ENCODE measurements at regions not wholly inside any gene's neighbourhood (a gene's known extent, or its start where the extent isn't known, plus 50 kb on each side); places are given as distances from the start of the nearest gene placed in this dataset.

DNA sequence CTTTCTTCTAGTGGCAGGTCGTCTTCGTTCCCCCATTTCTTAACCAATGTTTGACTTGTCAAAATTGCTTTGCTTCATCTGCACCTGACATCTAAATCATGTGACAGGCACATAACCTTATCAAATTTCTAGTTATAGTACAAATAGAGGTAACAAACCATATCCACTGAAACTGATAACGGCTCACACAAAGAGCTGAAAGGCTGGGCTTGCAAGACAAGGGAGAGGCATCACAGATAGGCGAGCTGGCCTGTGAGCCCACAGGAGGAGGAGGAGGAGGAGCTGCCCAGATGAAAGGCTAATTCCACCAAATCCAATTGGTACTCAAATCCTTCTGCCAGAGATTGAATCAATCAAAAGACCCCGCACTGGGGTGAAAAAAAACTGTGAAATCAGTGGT, 80.2 kb upstream of the NEBL start:
- ChIA-PET POLR2A (no interaction called here), CTCF (no interaction called here)
- no peaks in the 10 kb centered on the region for H3K36me3 Mint-ChIP-seq
- no peaks in the 10 kb centered on the region for H3K4me1 Mint-ChIP-seq
- H3K27me3 Mint-ChIP-seq, result no peaks in the 10 kb centered on the region
- DNase-seq, result no peak
- peaks cover 0 to 6% (median 0%) of the 10 kb centered on the region in 3 donors for H3K9me3 Mint-ChIP-seq
- H3K4me3 ChIP-seq (ENCODE audit: control insufficient read depth in 1 of 2, extremely low read depth in 1 of 2, low read length in 1 of 2), result no peak overlapping the region
- H3K36me3 ChIP-seq (ENCODE audit: control insufficient read depth in 2 of 2, extremely low read depth in 1 of 2, insufficient read depth in 1 of 2, low read length in 1 of 2), result no peaks in the 10 kb centered on the region
- no peaks in the 10 kb centered on the region for H3K4me1 ChIP-seq (ENCODE audit: control insufficient read depth in 1 of 2, extremely low read depth in 1 of 2, insufficient read depth in 2 of 2, low read length in 2 of 2)
- no peak overlapping the region for H3K27ac Mint-ChIP-seq
- H3K9me3 ChIP-seq, result no peaks in the 10 kb centered on the region
- ATAC-seq (replicated peaks in 1 of 4), result no peak
- H3K4me3 Mint-ChIP-seq, result no peak overlapping the region
- WGBS (ENCODE audit: insufficient coverage), result no CpG with 5 or more reads among the region's 5 CpGs
- H3K27me3 ChIP-seq (replicated peaks in 1 of 2; ENCODE audit: control insufficient read depth in 2 of 2, extremely low read depth in 1 of 2, insufficient read depth in 2 of 2, low read length in 1 of 2), result no peaks in the 10 kb centered on the region
- H3K27ac ChIP-seq (ENCODE audit: low read length), result no peak overlapping the region

DNA sequence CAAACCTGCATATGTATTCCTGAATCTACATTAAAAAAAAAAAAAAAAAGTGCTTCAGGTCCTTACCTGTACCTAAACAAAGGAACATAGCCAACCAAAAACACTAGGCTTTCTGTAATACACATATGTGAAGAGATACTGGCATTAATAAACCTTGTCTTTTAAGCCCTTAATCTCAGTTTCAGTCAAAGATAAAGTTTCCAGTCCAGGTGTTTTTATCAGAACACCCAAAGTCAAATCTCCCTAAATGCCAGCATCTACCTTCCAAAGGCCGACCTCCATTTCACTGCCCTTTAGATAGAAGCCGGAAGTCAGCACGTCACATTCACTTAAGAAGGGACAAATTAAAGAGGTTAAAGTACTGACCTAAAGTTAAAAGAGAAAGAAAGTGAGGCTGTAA, 79.8 kb upstream of the NEBL start:
- H3K4me1 ChIP-seq (ENCODE audit: control insufficient read depth in 1 of 2, extremely low read depth in 1 of 2, insufficient read depth in 2 of 2, low read length in 2 of 2), result no peaks in the 10 kb centered on the region
- ATAC-seq (replicated peaks in 1 of 4) (no peak), DNase-seq (no peak)
- no peaks in the 10 kb centered on the region for H3K36me3 ChIP-seq (ENCODE audit: control insufficient read depth in 2 of 2, extremely low read depth in 1 of 2, insufficient read depth in 1 of 2, low read length in 1 of 2)
- Mint-ChIP-seq H3K4me3 (no peak overlapping the region), H3K27me3 (no peaks in the 10 kb centered on the region), H3K36me3 (no peaks in the 10 kb centered on the region), H3K9me3 (peaks cover 0 to 6% (median 0%) of the 10 kb centered on the region in 3 donors), H3K4me1 (no peaks in the 10 kb centered on the region), H3K27ac (no peak overlapping the region)
- no peak overlapping the region for H3K4me3 ChIP-seq (ENCODE audit: control insufficient read depth in 1 of 2, extremely low read depth in 1 of 2, low read length in 1 of 2)
- POLR2A ChIA-PET, result no interaction called here
- CTCF ChIA-PET, result no interaction called here
- no peaks in the 10 kb centered on the region for H3K9me3 ChIP-seq
- H3K27ac ChIP-seq (ENCODE audit: low read length), result no peak overlapping the region
- no CpG with 5 or more reads among the region's 3 CpGs for WGBS (ENCODE audit: insufficient coverage)
- H3K27me3 ChIP-seq (replicated peaks in 1 of 2; ENCODE audit: control insufficient read depth in 2 of 2, extremely low read depth in 1 of 2, insufficient read depth in 2 of 2, low read length in 1 of 2), result no peaks in the 10 kb centered on the region

DNA sequence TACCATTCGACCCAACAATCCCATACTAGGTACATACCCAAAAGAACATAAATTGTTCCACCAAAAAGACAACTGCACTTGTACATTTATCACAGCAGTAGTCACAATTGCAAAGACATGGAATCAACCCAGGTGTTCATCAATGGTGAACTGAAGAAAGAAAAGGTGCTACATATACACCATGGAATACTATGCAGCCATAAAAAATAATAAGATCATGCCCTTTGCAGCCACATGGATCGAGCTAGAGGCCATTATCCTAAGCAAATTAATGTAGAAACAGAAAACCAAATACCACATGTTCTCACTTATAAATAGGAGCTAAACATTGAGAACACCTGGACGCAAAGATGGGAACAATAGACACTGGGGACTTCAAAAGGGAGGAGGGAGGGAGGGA, 79.3 kb upstream of the NEBL start:
- Mint-ChIP-seq H3K27ac (no peak overlapping the region), H3K4me1 (no peaks in the 10 kb centered on the region), H3K36me3 (no peaks in the 10 kb centered on the region), H3K27me3 (no peaks in the 10 kb centered on the region), H3K9me3 (peaks cover 0 to 6% (median 0%) of the 10 kb centered on the region in 3 donors), H3K4me3 (no peak overlapping the region)
- WGBS (ENCODE audit: insufficient coverage), result no CpG with 5 or more reads among the region's 3 CpGs
- Histone ChIP-seq H3K36me3 (ENCODE audit: control insufficient read depth in 2 of 2, extremely low read depth in 1 of 2, insufficient read depth in 1 of 2, low read length in 1 of 2) (no peaks in the 10 kb centered on the region), H3K4me3 (ENCODE audit: control insufficient read depth in 1 of 2, extremely low read depth in 1 of 2, low read length in 1 of 2) (no peak overlapping the region), H3K4me1 (ENCODE audit: control insufficient read depth in 1 of 2, extremely low read depth in 1 of 2, insufficient read depth in 2 of 2, low read length in 2 of 2) (no peaks in the 10 kb centered on the region), H3K27me3 (replicated peaks in 1 of 2; ENCODE audit: control insufficient read depth in 2 of 2, extremely low read depth in 1 of 2, insufficient read depth in 2 of 2, low read length in 1 of 2) (no peaks in the 10 kb centered on the region), H3K27ac (ENCODE audit: low read length) (no peak overlapping the region), H3K9me3 (no peaks in the 10 kb centered on the region)
- no peak for DNase-seq
- ChIA-PET CTCF (no interaction called here), POLR2A (no interaction called here)
- ATAC-seq (replicated peaks in 1 of 4), result no peak

- CTCF ChIA-PET, result no interaction called here
- H3K9me3 Mint-ChIP-seq, result no peaks in the 10 kb centered on the region
- H3K27me3 ChIP-seq (replicated peaks in 1 of 2; ENCODE audit: control insufficient read depth in 2 of 2, extremely low read depth in 1 of 2, insufficient read depth in 2 of 2, low read length in 1 of 2), result no peaks in the 10 kb centered on the region
- H3K4me3 ChIP-seq (ENCODE audit: control insufficient read depth in 1 of 2, extremely low read depth in 1 of 2, low read length in 1 of 2), result no peak overlapping the region
- no peaks in the 10 kb centered on the region for H3K36me3 ChIP-seq (ENCODE audit: control insufficient read depth in 2 of 2, extremely low read depth in 1 of 2, insufficient read depth in 1 of 2, low read length in 1 of 2)
- no peaks in the 10 kb centered on the region for H3K36me3 Mint-ChIP-seq
- no peak for ATAC-seq (replicated peaks in 1 of 4)
- H3K4me3 Mint-ChIP-seq, result no peak overlapping the region
- H3K27ac ChIP-seq (ENCODE audit: low read length), result no peak overlapping the region
- no CpG with 5 or more reads among the region's 4 CpGs for WGBS (ENCODE audit: insufficient coverage)
- no peaks in the 10 kb centered on the region for H3K4me1 ChIP-seq (ENCODE audit: control insufficient read depth in 1 of 2, extremely low read depth in 1 of 2, insufficient read depth in 2 of 2, low read length in 2 of 2)
- H3K27me3 Mint-ChIP-seq, result no peaks in the 10 kb centered on the region
- DNase-seq, result no peak
- no peaks in the 10 kb centered on the region for H3K9me3 ChIP-seq
- no peaks in the 10 kb centered on the region for H3K4me1 Mint-ChIP-seq
- POLR2A ChIA-PET, result no interaction called here
- no peak overlapping the region for H3K27ac Mint-ChIP-seq
Observed at GRCh38 chr10:20975236-20975635, 78.1 kb upstream of the NEBL start.

DNA sequence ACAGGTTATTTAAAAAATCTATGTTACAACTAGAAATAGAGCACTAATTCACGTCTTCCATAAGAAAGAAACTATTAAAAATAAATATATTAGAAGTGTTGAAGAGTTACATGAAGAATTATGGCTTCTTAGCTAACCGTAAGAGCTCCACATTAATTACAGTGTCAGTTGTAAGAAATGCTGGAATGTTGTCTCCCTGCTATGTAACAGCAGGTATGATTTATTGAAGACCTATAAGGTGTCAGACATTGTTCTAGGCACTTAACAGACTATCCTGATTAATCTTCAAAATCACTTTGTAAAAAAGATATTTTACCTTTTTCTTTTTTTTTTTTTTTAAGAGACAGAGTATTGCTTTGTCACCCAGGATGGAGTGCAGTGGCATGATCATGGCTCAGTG, 75.8 kb upstream of the NEBL start:
- H3K4me3 ChIP-seq (ENCODE audit: control insufficient read depth in 1 of 2, extremely low read depth in 1 of 2, low read length in 1 of 2), result no peak overlapping the region
- no peaks in the 10 kb centered on the region for H3K27me3 ChIP-seq (replicated peaks in 1 of 2; ENCODE audit: control insufficient read depth in 2 of 2, extremely low read depth in 1 of 2, insufficient read depth in 2 of 2, low read length in 1 of 2)
- H3K27ac Mint-ChIP-seq, result no peak overlapping the region
- no peaks in the 10 kb centered on the region for H3K27me3 Mint-ChIP-seq
- no peaks in the 10 kb centered on the region for H3K9me3 Mint-ChIP-seq
- H3K4me1 ChIP-seq (ENCODE audit: control insufficient read depth in 1 of 2, extremely low read depth in 1 of 2, insufficient read depth in 2 of 2, low read length in 2 of 2), result no peaks in the 10 kb centered on the region
- H3K36me3 ChIP-seq (ENCODE audit: control insufficient read depth in 2 of 2, extremely low read depth in 1 of 2, insufficient read depth in 1 of 2, low read length in 1 of 2), result no peaks in the 10 kb centered on the region
- WGBS (ENCODE audit: insufficient coverage), result no CpG with 5 or more reads among the region's 2 CpGs
- POLR2A ChIA-PET, result no interaction called here
- no peak for ATAC-seq (replicated peaks in 1 of 4)
- H3K27ac ChIP-seq (ENCODE audit: low read length), result no peak overlapping the region
- H3K9me3 ChIP-seq, result no peaks in the 10 kb centered on the region
- no peaks in the 10 kb centered on the region for H3K36me3 Mint-ChIP-seq
- no peak for DNase-seq
- no peak overlapping the region for H3K4me3 Mint-ChIP-seq
- CTCF ChIA-PET, result no interaction called here
- no peaks in the 10 kb centered on the region for H3K4me1 Mint-ChIP-seq

DNA sequence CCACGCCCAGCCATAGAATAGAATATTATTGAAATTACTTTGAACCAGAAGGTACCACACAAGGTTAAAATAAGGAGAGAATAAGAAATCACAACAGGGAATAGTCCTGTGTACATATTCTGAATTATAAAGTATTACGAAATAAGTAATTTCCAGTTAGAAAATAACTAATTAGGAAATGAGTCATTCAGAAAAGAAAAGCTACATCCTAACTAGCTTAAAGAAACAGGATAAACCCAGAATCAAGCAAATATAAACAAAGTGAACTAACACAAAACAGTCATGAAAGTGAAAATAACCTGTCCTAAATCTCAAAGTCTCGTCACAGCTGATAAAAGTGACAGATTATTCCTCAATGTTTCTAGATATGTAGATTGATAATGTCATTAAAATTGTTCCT, 74.8 kb upstream of the NEBL start:
- H3K27me3 Mint-ChIP-seq, result no peaks in the 10 kb centered on the region
- DNase-seq, result no peak
- Histone ChIP-seq H3K4me3 (ENCODE audit: control insufficient read depth in 1 of 2, extremely low read depth in 1 of 2, low read length in 1 of 2) (no peak overlapping the region), H3K27ac (ENCODE audit: low read length) (no peak overlapping the region), H3K27me3 (replicated peaks in 1 of 2; ENCODE audit: control insufficient read depth in 2 of 2, extremely low read depth in 1 of 2, insufficient read depth in 2 of 2, low read length in 1 of 2) (no peaks in the 10 kb centered on the region), H3K4me1 (ENCODE audit: control insufficient read depth in 1 of 2, extremely low read depth in 1 of 2, insufficient read depth in 2 of 2, low read length in 2 of 2) (no peaks in the 10 kb centered on the region), H3K36me3 (ENCODE audit: control insufficient read depth in 2 of 2, extremely low read depth in 1 of 2, insufficient read depth in 1 of 2, low read length in 1 of 2) (no peaks in the 10 kb centered on the region), H3K9me3 (no peaks in the 10 kb centered on the region)
- WGBS (ENCODE audit: insufficient coverage), result no CpG with 5 or more reads among the region's 3 CpGs
- no peak overlapping the region for H3K27ac Mint-ChIP-seq
- H3K36me3 Mint-ChIP-seq, result no peaks in the 10 kb centered on the region
- POLR2A ChIA-PET, result no interaction called here
- H3K4me3 Mint-ChIP-seq, result no peak overlapping the region
- no peak for ATAC-seq (replicated peaks in 1 of 4)
- H3K4me1 Mint-ChIP-seq, result no peaks in the 10 kb centered on the region
- CTCF ChIA-PET, result no interaction called here
- H3K9me3 Mint-ChIP-seq, result no peaks in the 10 kb centered on the region

DNA sequence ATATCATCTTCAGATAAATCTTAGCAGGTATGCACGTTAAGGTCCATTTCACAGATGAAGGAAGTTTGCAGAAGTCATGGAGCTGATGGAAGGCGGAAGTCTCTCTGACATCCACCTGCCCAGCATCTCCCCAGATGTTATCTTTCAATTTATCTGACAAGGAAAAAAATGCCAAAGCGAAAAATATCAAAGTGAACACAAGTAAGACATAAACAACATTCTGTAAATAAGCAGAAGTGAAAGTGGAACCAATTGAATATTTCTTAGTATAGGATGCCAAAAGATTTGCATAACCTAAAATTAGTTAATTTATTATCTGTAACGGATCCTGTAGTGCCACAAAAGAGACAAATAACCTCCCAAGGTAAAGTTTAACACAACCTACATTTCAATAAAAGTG, 73.6 kb upstream of the NEBL start:
- Mint-ChIP-seq H3K36me3 (no peaks in the 10 kb centered on the region), H3K27ac (no peak overlapping the region), H3K9me3 (no peaks in the 10 kb centered on the region), H3K4me1 (no peaks in the 10 kb centered on the region), H3K4me3 (no peak overlapping the region), H3K27me3 (no peaks in the 10 kb centered on the region)
- H3K36me3 ChIP-seq (ENCODE audit: control insufficient read depth in 2 of 2, extremely low read depth in 1 of 2, insufficient read depth in 1 of 2, low read length in 1 of 2), result no peaks in the 10 kb centered on the region
- H3K9me3 ChIP-seq, result no peaks in the 10 kb centered on the region
- ChIA-PET POLR2A (no interaction called here), CTCF (interaction anchor here (0.6 to 0.7 kb wide), 3 partner anchors 8 to 290 kb away, joined by 3 to 5 read pairs (median 3); no protein-coding TSS in a partner anchor)
- no peak overlapping the region for H3K27ac ChIP-seq (ENCODE audit: low read length)
- no peak for ATAC-seq (replicated peaks in 1 of 4)
- H3K4me3 ChIP-seq (ENCODE audit: control insufficient read depth in 1 of 2, extremely low read depth in 1 of 2, low read length in 1 of 2), result no peak overlapping the region
- WGBS (ENCODE audit: insufficient coverage), result no CpG with 5 or more reads among the region's 4 CpGs
- peaks cover 0 to under 1% of the 10 kb centered on the region in 2 experiments for H3K27me3 ChIP-seq (replicated peaks in 1 of 2; ENCODE audit: control insufficient read depth in 2 of 2, extremely low read depth in 1 of 2, insufficient read depth in 2 of 2, low read length in 1 of 2)
- DNase-seq, result no peak
- H3K4me1 ChIP-seq (ENCODE audit: control insufficient read depth in 1 of 2, extremely low read depth in 1 of 2, insufficient read depth in 2 of 2, low read length in 2 of 2), result no peaks in the 10 kb centered on the region

All from T-cell (primary cell).